ENCODE measurements at regions not wholly inside any gene's neighbourhood (a gene's known extent, or its start where the extent isn't known, plus 50 kb on each side); places are given as distances from the start of the nearest gene placed in this dataset.

- Histone ChIP-seq H3K79me2 (ENCODE audit: control insufficient read depth, insufficient read depth, low read length) (no peaks in the 10 kb centered on the region), H3K4me3 (replicated peaks in 1 of 3; ENCODE audit: insufficient read depth in 1 of 3, low read depth in 1 of 3, low read length in 3 of 3) (no peak overlapping the region), H3K4me1 (ENCODE audit: control insufficient read depth, extremely low read depth, insufficient read depth, low read length) (no peaks in the 10 kb centered on the region), H3K9ac (replicated peaks; ENCODE audit: extremely low read depth, insufficient read depth, low read length) (no peak overlapping the region), H3K9me3 (replicated peaks; ENCODE audit: control insufficient read depth, insufficient read depth, low read length) (no peaks in the 10 kb centered on the region), H3K4me2 (ENCODE audit: insufficient read depth, low read length) (no peak overlapping the region), H3K36me3 (ENCODE audit: control insufficient read depth in 2 of 2, extremely low read depth in 1 of 2, insufficient read depth in 2 of 2, low read length in 2 of 2) (no peaks in the 10 kb centered on the region), H4K20me1 (replicated peaks; ENCODE audit: control insufficient read depth, extremely low read depth, insufficient read depth, low read length) (no peaks in the 10 kb centered on the region), H3K9me1 (replicated peaks; ENCODE audit: control insufficient read depth, extremely low read depth, insufficient read depth, low read length) (no peaks in the 10 kb centered on the region), H3K27ac (ENCODE audit: insufficient read depth, low read depth, low read length) (no peak overlapping the region), H3K27me3 (ENCODE audit: control insufficient read depth in 2 of 2, insufficient read depth in 2 of 2, low read length in 2 of 2) (no peaks in the 10 kb centered on the region), H2AFZ (ENCODE audit: low read depth, low read length) (no peak overlapping the region)
- TF ChIP-seq CTCF (IDR thresholded peaks at IDR 0.05; ENCODE audit: extremely low read depth in 1 of 2, insufficient read depth in 1 of 2, low read depth in 1 of 2, low read length in 2 of 2): no peak
- no peak for TF ChIP-seq GATA2 (IDR thresholded peaks at IDR 0.05; ENCODE audit: insufficient read depth, insufficient read length, low read depth, low read length)
- no peak for TF ChIP-seq POLR2AphosphoS5 (IDR thresholded peaks at IDR 0.05; ENCODE audit: insufficient read depth, low read depth, low read length)
- TF ChIP-seq FOS (IDR thresholded peaks at IDR 0.05; ENCODE audit: borderline replicate concordance, insufficient read depth, low read length): no peak
- TF ChIP-seq MYC (IDR thresholded peaks at IDR 0.05; ENCODE audit: low read depth, low read length): no peak
- TF ChIP-seq, protein P1, sequence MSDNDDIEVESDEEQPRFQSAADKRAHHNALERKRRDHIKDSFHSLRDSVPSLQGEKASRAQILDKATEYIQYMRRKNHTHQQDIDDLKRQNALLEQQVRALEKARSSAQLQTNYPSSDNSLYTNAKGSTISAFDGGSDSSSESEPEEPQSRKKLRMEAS (IDR thresholded peaks at IDR 0.05; ENCODE audit: insufficient read depth, insufficient read length): no peak
- no peak for TF ChIP-seq JUN (IDR thresholded peaks at IDR 0.05; ENCODE audit: borderline replicate concordance, insufficient read depth, insufficient read length, low read depth)
- TF ChIP-seq EZH2 (IDR thresholded peaks at IDR 0.05; ENCODE audit: borderline replicate concordance, low read depth, low read length, severe bottlenecking): no peak
- no peak for TF ChIP-seq POLR2A (IDR thresholded peaks at IDR 0.05; ENCODE audit: low read depth, low read length)
- dilution Hi-C loops (cut with MboI; ENCODE audit: extremely low pct_ligation_motif_present, low sequenced_read_pairs) (no loop called here), intact Hi-C loops (cut with micrococcal nuclease) (no loop called here)
- ChIA-PET POLR2A (no interaction called here), CTCF (interaction anchor here (1.1 kb wide), 1 partner anchor 8 kb away, joined by 3 read pairs; no protein-coding TSS in a partner anchor)
- FAIRE-seq (no peak), DNase-seq (ENCODE audit: low read depth, low spot score) (no peak)
- no TSS peak for BruUV-seq (replicated peaks)
These were observed 116.2 kb upstream of the MAP1LC3B2 start for GRCh38 chr12:116442946-116443345.
